ENCODE measurements at regions not wholly inside any gene's neighbourhood (a gene's known extent, or its start where the extent isn't known, plus 50 kb on each side); places are given as distances from the start of the nearest gene placed in this dataset.

- no peak for TF ChIP-seq ELK1 (CRISPR knock-in tag; IDR thresholded peaks at IDR 0.05)
- TF ChIP-seq ZNF785 (CRISPR knock-in tag; IDR thresholded peaks at IDR 0.05): no peak
- TF ChIP-seq FOXK2 (conservative IDR thresholded peaks at IDR 0.05 in 1 of 2, IDR thresholded peaks at IDR 0.05 in 1 of 2; ENCODE audit: low read depth in 2 of 2): no peak
- TF ChIP-seq SMAD3 (CRISPR knock-in tag; conservative IDR thresholded peaks at IDR 0.05): no peak
- TF ChIP-seq CBFA2T3 (IDR thresholded peaks at IDR 0.05): no peak
- TF ChIP-seq YY1 (IDR thresholded peaks at IDR 0.05; ENCODE audit: borderline replicate concordance in 1 of 3, control insufficient read depth in 1 of 3, extremely low read depth in 1 of 3, insufficient read depth in 3 of 3, insufficient read length in 1 of 3, insufficient replicate concordance in 2 of 3, low read depth in 1 of 3, low read length in 2 of 3): no peak
- no peak for TF ChIP-seq PTTG1 (tag; IDR thresholded peaks at IDR 0.05; ENCODE audit: low read depth)
- TF ChIP-seq ETS2 (tag; IDR thresholded peaks at IDR 0.05; ENCODE audit: borderline replicate concordance, poor library complexity, severe bottlenecking): no peak
These were observed 363.0 kb upstream of the IRX2 start (continued) for GRCh38 chr5:3114467-3114866.

- ATAC-seq: no peak
- Histone ChIP-seq H3K4me1 (replicated peaks in 1 of 2; ENCODE audit: control insufficient read depth in 2 of 2, insufficient read depth in 2 of 2, low read length in 2 of 2) (no peaks in the 10 kb centered on the region), H4K20me1 (replicated peaks; ENCODE audit: control insufficient read depth, insufficient read depth, low read length) (peaks cover 3% of the 10 kb centered on the region), H3K36me3 (ENCODE audit: control insufficient read depth, insufficient read depth, low read length) (no peaks in the 10 kb centered on the region), H3K4me2 (ENCODE audit: insufficient read depth, low read length) (no peak overlapping the region), H3K27me3 (ENCODE audit: control insufficient read depth in 2 of 2, insufficient read depth in 2 of 2, low read length in 2 of 2) (peaks cover 2 to 19% of the 10 kb centered on the region in 2 experiments; a peak in 3 of 5 replicates), H3K27ac (ENCODE audit: extremely low read depth, low read depth, low read length) (no peak overlapping the region), H3K4me3 (no peak overlapping the region), H2AFZ (ENCODE audit: low read depth, low read length) (no peak overlapping the region), H3K79me2 (ENCODE audit: control insufficient read depth, insufficient read depth, low read length) (no peaks in the 10 kb centered on the region), H3K9ac (ENCODE audit: insufficient read depth in 1 of 2, low read depth in 2 of 2, low read length in 2 of 2) (no peak overlapping the region), H3K9me3 (replicated peaks; ENCODE audit: control insufficient read depth, insufficient read depth, low read depth, low read length) (no peaks in the 10 kb centered on the region), H3K9me1 (ENCODE audit: control insufficient read depth, insufficient read depth, low read length) (no peaks in the 10 kb centered on the region)
- no TSS peak for BruUV-seq (replicated peaks)
- CTCF ChIA-PET (ENCODE audit: low intra/inter-chr PET ratio): no interaction called here
- in situ Hi-C loops (cut with MboI) (no loop called here), intact Hi-C loops (cut with micrococcal nuclease) (no loop called here)
- DNase-seq (ENCODE audit: extremely low read depth in 1 of 4, low spot score in 3 of 4): no peak
- WGBS (ENCODE audit: insufficient coverage, low coverage, missing lambda C conversion rate): 0% methylated on average over 9 of the region's 9 CpGs
- POLR2A ChIA-PET: no interaction called here
- FAIRE-seq: no peak
- TF ChIP-seq THRA (IDR thresholded peaks at IDR 0.05): no peak
- no peak for TF ChIP-seq CXXC5 (CRISPR knock-in tag; IDR thresholded peaks at IDR 0.05)
- TF ChIP-seq PML (IDR thresholded peaks at IDR 0.05; ENCODE audit: low read length): no peak
- no peak for TF ChIP-seq ZNF408 (CRISPR knock-in tag; IDR thresholded peaks at IDR 0.05; ENCODE audit: low read depth)
- no peak for TF ChIP-seq ZKSCAN8 (CRISPR knock-in tag; IDR thresholded peaks at IDR 0.05)
- no peak for TF ChIP-seq SNIP1 (IDR thresholded peaks at IDR 0.05; ENCODE audit: low read depth)
- TF ChIP-seq MAFK (IDR thresholded peaks at IDR 0.05; ENCODE audit: low read length): no peak
- TF ChIP-seq BCL6 (CRISPR knock-in tag; IDR thresholded peaks at IDR 0.05): no peak
- no peak for TF ChIP-seq NCOR1 (IDR thresholded peaks at IDR 0.05)
- TF ChIP-seq HDAC2 (IDR thresholded peaks at IDR 0.05): no peak
- TF ChIP-seq MEF2D (tag; conservative IDR thresholded peaks at IDR 0.05; ENCODE audit: low read depth): no peak
- no peak for TF ChIP-seq SMC3 (conservative IDR thresholded peaks at IDR 0.05; ENCODE audit: insufficient read depth, low read depth, low read length)
- TF ChIP-seq GABPB2 (CRISPR knock-in tag; conservative IDR thresholded peaks at IDR 0.05): no peak
- TF ChIP-seq SMAD2 (IDR thresholded peaks at IDR 0.05; ENCODE audit: low read depth, low read length): no peak
These were observed 358.9 kb upstream of the IRX2 start for GRCh38 chr5:3110371-3110770.
